WTC11 (cell line): ENCODE measurements at regions not wholly inside any gene's neighbourhood (a gene's known extent, or its start where the extent isn't known, plus 50 kb on each side); places are given as distances from the start of the nearest gene placed in this dataset.

ENCODE experiments used
- ATAC-seq: fragments of 200-7000 bp; cut with Tn5 transposase; 2 replicates; pipeline ENCODE4 v1.10.0; 2021; ENCODE audit warnings: mild to moderate bottlenecking, moderate library complexity
- CTCF ChIA-PET: fragments of 300-600 bp; sonication (Branson Sonifier 250); formaldehyde crosslinking; loops from one replicate; lab custom pipeline; 2021; ENCODE audit warnings: antibody characterized with exemption; lab: Charles Lee
- POLR2A ChIA-PET: fragments of 350-600 bp; sonication (Branson Sonifier 250); formaldehyde crosslinking; loops from one replicate; lab custom pipeline; 2021; ENCODE audit warnings: antibody characterized with exemption; lab: Charles Lee
- DNase-seq: peaks from one replicate; pipeline ENCODE4 v3.0.0; 2021; ENCODE audit warnings: low spot score
- H3K27ac Mint-ChIP-seq: 2 replicates; pipeline ENCODE4 v1.8.0; 2021; ENCODE audit warnings: mixed read lengths
- H3K27me3 Mint-ChIP-seq: 2 replicates; pipeline ENCODE4 v1.8.0; 2021; ENCODE audit warnings: low read depth, mild to moderate bottlenecking, moderate library complexity, mixed read lengths
- H3K36me3 Mint-ChIP-seq: 2 replicates; pipeline ENCODE4 v1.8.0; 2021; ENCODE audit warnings: mixed read lengths
- H3K4me1 Mint-ChIP-seq: 2 replicates; pipeline ENCODE4 v1.8.0; 2022; ENCODE audit warnings: mixed read lengths
- H3K4me3 Mint-ChIP-seq: 2 replicates; pipeline ENCODE4 v1.8.0; 2021; ENCODE audit warnings: mild to moderate bottlenecking, moderate library complexity, mixed read lengths
- H3K9me3 Mint-ChIP-seq: 2 replicates; pipeline ENCODE4 v1.8.0; 2021; ENCODE audit warnings: mixed read lengths
- CBFB ChIP-seq: sonication (generic); formaldehyde crosslinking; IDR thresholded peaks from 2 replicates; pipeline ENCODE4 v1.8.1; 2022; ENCODE audit warnings: mild to moderate bottlenecking, low read depth, missing genetic modification reagents
- E2F4 ChIP-seq: sonication (generic); formaldehyde crosslinking; IDR thresholded peaks from 2 replicates; pipeline ENCODE4 v1.8.1; 2022; ENCODE audit warnings: low read depth, mild to moderate bottlenecking, moderate library complexity, missing genetic modification reagents, borderline replicate concordance
- EMX1 ChIP-seq: fragments of 250-450 bp; sonication (Bioruptor Pico); IDR thresholded peaks from 2 replicates; pipeline ENCODE4 v1.8.0; 2021; ENCODE audit warnings: mild to moderate bottlenecking
- FOXP1 ChIP-seq: sonication (generic); formaldehyde crosslinking; IDR thresholded peaks from 2 replicates; pipeline ENCODE4 v1.8.0; 2022; ENCODE audit warnings: missing genetic modification reagents, mild to moderate bottlenecking, moderate library complexity, borderline replicate concordance
- IRF2 ChIP-seq: sonication (generic); formaldehyde crosslinking; IDR thresholded peaks from 2 replicates; pipeline ENCODE4 v1.8.0; 2022; ENCODE audit warnings: low read depth, missing genetic modification reagents, borderline replicate concordance
- KAT7 ChIP-seq: sonication (generic); formaldehyde crosslinking; IDR thresholded peaks from 2 replicates; pipeline ENCODE4 v1.8.1; 2023; ENCODE audit warnings: missing genetic modification reagents, mild to moderate bottlenecking, borderline replicate concordance
- MYBL2 ChIP-seq: sonication (generic); formaldehyde crosslinking; IDR thresholded peaks from 2 replicates; pipeline ENCODE4 v1.8.1; 2023; ENCODE audit warnings: mild to moderate bottlenecking, moderate library complexity, missing genetic modification reagents
- PRRX2 ChIP-seq: fragments of 250-450 bp; sonication (Bioruptor Pico); IDR thresholded peaks from 2 replicates; pipeline ENCODE4 v1.8.0; 2021; ENCODE audit warnings: mild to moderate bottlenecking
- RELA ChIP-seq: sonication (generic); formaldehyde crosslinking; IDR thresholded peaks from 2 replicates; pipeline ENCODE4 v1.8.1; 2022; ENCODE audit warnings: missing genetic modification reagents, mild to moderate bottlenecking, borderline replicate concordance
- SMAD3 ChIP-seq: sonication (generic); formaldehyde crosslinking; IDR thresholded peaks from 2 replicates; pipeline ENCODE4 v1.8.0; 2022; ENCODE audit warnings: missing genetic modification reagents, mild to moderate bottlenecking, borderline replicate concordance
- ZBTB21 ChIP-seq: sonication (generic); formaldehyde crosslinking; IDR thresholded peaks from 2 replicates; pipeline ENCODE4 v1.8.1; 2023; ENCODE audit warnings: mild to moderate bottlenecking, missing genetic modification reagents, borderline replicate concordance
- ZNF138 ChIP-seq: sonication (generic); formaldehyde crosslinking; conservative IDR thresholded peaks from 2 replicates; pipeline ENCODE4 v1.8.1; 2022; ENCODE audit warnings: mild to moderate bottlenecking, moderate library complexity, missing genetic modification reagents
- ZNF263 ChIP-seq: sonication (generic); formaldehyde crosslinking; IDR thresholded peaks from 2 replicates; pipeline ENCODE4 v1.8.1; 2022; ENCODE audit warnings: low read depth, mild to moderate bottlenecking, moderate library complexity, missing genetic modification reagents
- TF ChIP-seq, protein P1 (sequence below): sonication (generic); formaldehyde crosslinking; IDR thresholded peaks from 2 replicates; pipeline ENCODE4 v1.8.1; 2023; ENCODE audit warnings: mild to moderate bottlenecking, missing genetic modification reagents
- TF ChIP-seq, protein P2 (sequence below): sonication (generic); formaldehyde crosslinking; IDR thresholded peaks from 2 replicates; pipeline ENCODE4 v1.8.0; 2022; ENCODE audit warnings: mild to moderate bottlenecking, missing genetic modification reagents
- TF ChIP-seq, protein P3 (sequence below): sonication (generic); formaldehyde crosslinking; IDR thresholded peaks from 2 replicates; pipeline ENCODE4 v1.8.1; 2023; ENCODE audit warnings: mild to moderate bottlenecking, missing genetic modification reagents, moderate library complexity

- TF ChIP-seq E2F4 (no peak), RELA (CRISPR knock-in tag) (no peak), ZNF138 (CRISPR knock-in tag) (no peak), FOXP1 (CRISPR knock-in tag) (no peak), PRRX2 (CRISPR knock-in tag) (no peak), IRF2 (CRISPR knock-in tag) (no peak), SMAD3 (CRISPR knock-in tag) (no peak), ZNF263 (no peak), MYBL2 (no peak)
- TF ChIP-seq, protein P1, sequence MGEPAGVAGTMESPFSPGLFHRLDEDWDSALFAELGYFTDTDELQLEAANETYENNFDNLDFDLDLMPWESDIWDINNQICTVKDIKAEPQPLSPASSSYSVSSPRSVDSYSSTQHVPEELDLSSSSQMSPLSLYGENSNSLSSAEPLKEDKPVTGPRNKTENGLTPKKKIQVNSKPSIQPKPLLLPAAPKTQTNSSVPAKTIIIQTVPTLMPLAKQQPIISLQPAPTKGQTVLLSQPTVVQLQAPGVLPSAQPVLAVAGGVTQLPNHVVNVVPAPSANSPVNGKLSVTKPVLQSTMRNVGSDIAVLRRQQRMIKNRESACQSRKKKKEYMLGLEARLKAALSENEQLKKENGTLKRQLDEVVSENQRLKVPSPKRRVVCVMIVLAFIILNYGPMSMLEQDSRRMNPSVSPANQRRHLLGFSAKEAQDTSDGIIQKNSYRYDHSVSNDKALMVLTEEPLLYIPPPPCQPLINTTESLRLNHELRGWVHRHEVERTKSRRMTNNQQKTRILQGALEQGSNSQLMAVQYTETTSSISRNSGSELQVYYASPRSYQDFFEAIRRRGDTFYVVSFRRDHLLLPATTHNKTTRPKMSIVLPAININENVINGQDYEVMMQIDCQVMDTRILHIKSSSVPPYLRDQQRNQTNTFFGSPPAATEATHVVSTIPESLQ (CRISPR knock-in tag), result no peak
- TF ChIP-seq, all 79 proteins: peak for 0
- no peaks in the 10 kb centered on the region; the same call in 1 of the 2 replicates for H3K27me3 Mint-ChIP-seq
- DNase-seq (no peak), ATAC-seq (no peak)
- ChIA-PET POLR2A (no interaction called here), CTCF (interaction anchor here (1.3 to 2.2 kb wide), 2 partner anchors 13 to 115 kb away, joined by 4 to 13 read pairs; no protein-coding TSS in a partner anchor)
- H3K27ac Mint-ChIP-seq, result no peak overlapping the region
- no peak overlapping the region for H3K4me3 Mint-ChIP-seq
- H3K36me3 Mint-ChIP-seq, result peaks cover 14% of the 10 kb centered on the region
- H3K9me3 Mint-ChIP-seq, result peaks cover 31% of the 10 kb centered on the region
- H3K4me1 Mint-ChIP-seq, result no peaks in the 10 kb centered on the region
Measured at GRCh38 chr21:25398630-25399029, 208.7 kb downstream of the MRPL39 start.

DNA sequence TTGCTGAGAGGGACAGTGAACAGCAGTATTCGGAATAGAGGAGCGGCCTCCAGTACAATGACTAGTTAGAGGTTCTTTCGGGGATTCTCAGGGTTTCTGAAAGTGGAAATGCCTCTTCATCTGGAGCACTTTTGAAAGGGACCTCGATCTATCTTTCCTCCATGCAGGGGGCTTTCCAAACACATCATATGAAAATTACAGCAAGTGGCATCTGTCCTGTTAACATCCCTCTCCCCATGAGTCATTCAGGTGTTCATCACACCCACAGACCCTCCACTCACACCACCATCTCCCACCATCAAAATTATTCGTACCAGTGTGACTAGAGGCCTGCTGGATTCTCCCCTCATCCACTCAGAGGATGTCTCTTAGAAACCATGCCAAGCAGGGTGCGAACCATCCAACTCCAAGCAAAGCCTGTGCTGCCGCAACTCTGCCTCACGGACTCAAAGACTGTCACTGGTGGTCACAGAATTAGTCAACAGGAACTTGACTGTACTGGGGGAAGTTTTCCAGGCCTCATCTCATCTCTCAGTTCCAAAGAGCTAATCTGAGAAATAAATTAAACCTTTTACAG lies 211.1 kb downstream of the MRPL39 start:
- Mint-ChIP-seq H3K27ac (no peak overlapping the region; the same call in 1 of the 2 replicates), H3K27me3 (no peaks in the 10 kb centered on the region; the same call in 1 of the 2 replicates), H3K4me1 (no peaks in the 10 kb centered on the region)
- DNase-seq, result no peak
- CTCF ChIA-PET, result no interaction called here
- TF ChIP-seq EMX1 (CRISPR knock-in tag) (no peak), ZBTB21 (CRISPR knock-in tag) (no peak), MYBL2 (no peak), KAT7 (no peak)
- TF ChIP-seq, protein P2, sequence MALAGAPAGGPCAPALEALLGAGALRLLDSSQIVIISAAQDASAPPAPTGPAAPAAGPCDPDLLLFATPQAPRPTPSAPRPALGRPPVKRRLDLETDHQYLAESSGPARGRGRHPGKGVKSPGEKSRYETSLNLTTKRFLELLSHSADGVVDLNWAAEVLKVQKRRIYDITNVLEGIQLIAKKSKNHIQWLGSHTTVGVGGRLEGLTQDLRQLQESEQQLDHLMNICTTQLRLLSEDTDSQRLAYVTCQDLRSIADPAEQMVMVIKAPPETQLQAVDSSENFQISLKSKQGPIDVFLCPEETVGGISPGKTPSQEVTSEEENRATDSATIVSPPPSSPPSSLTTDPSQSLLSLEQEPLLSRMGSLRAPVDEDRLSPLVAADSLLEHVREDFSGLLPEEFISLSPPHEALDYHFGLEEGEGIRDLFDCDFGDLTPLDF (CRISPR knock-in tag), result no peak
- TF ChIP-seq, protein P3, sequence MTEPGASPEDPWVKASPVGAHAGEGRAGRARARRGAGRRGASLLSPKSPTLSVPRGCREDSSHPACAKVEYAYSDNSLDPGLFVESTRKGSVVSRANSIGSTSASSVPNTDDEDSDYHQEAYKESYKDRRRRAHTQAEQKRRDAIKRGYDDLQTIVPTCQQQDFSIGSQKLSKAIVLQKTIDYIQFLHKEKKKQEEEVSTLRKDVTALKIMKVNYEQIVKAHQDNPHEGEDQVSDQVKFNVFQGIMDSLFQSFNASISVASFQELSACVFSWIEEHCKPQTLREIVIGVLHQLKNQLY (CRISPR knock-in tag), result no peak
- TF ChIP-seq, all 79 proteins: peak for 0
- Mint-ChIP-seq H3K9me3 (peaks cover 13% of the 10 kb centered on the region), H3K4me3 (no peak overlapping the region), H3K36me3 (peaks cover 7% of the 10 kb centered on the region)
- ATAC-seq, result no peak
- POLR2A ChIA-PET, result no interaction called here

GRCh38 chr21:25391777-25392176 lies 215.5 kb downstream of the MRPL39 start:
- H3K27me3 Mint-ChIP-seq, result no peaks in the 10 kb centered on the region
- no peak overlapping the region for H3K4me3 Mint-ChIP-seq
- no peak for ATAC-seq
- H3K9me3 Mint-ChIP-seq, result peaks cover 20% of the 10 kb centered on the region
- 0 out of 2 replicates have a peak, but pooled peaks cover 5% of the 10 kb centered on the region for H3K4me1 Mint-ChIP-seq
- ChIA-PET CTCF (interaction anchor here (1.0 kb wide), 1 partner anchor 41 kb away, joined by 3 read pairs; no protein-coding TSS in a partner anchor), POLR2A (no interaction called here)
- no peak for DNase-seq
- H3K27ac Mint-ChIP-seq, result no peak overlapping the region
- H3K36me3 Mint-ChIP-seq, result peaks cover 10% of the 10 kb centered on the region; the same call in 1 of the 2 replicates
- no peak for TF ChIP-seq CBFB (CRISPR knock-in tag)
- TF ChIP-seq, all 79 proteins: peak for 0
